Colonic mucosa (tissue), 4 donors: ENCODE measurements at regions not wholly inside any gene's neighbourhood (a gene's known extent, or its start where the extent isn't known, plus 50 kb on each side); places are given as distances from the start of the nearest gene placed in this dataset.
"Not testable (repeated sequence)": the region's sequence is repeated elsewhere in the genome, so short reads cannot be mapped to it uniquely, and the experiment has no call there.

Source experiments
- DNase-seq: peaks from one replicate; pipeline ENCODE4 v3.0.0-alpha.2; 2020
- H3K27ac ChIP-seq: fragments of 200-600 bp; one replicate; pipeline ENCODE4 v1.8.0; 2021
- H3K27me3 ChIP-seq: fragments of 200-600 bp; one replicate; pipeline ENCODE4 v1.8.0; 2021
- H3K36me3 ChIP-seq: fragments of 200-600 bp; one replicate; pipeline ENCODE4 v1.8.0; 2021
- H3K4me1 ChIP-seq: fragments of 200-600 bp; one replicate; pipeline ENCODE4 v1.8.0; 2021; ENCODE audit warnings: mild to moderate bottlenecking
- H3K4me3 ChIP-seq: fragments of 200-600 bp; one replicate; pipeline ENCODE4 v1.8.0; 2021
- H3K9ac ChIP-seq, 2 donors: one replicate each; pipeline ENCODE4 v1.7.0; 2013; ENCODE audit warnings: control low read depth in 2 of 2, low read depth in 2 of 2, low read length in 2 of 2
- H3K9me3 ChIP-seq: fragments of 200-600 bp; one replicate; pipeline ENCODE4 v1.8.0; 2021
- CTCF ChIP-seq: fragments of 200-600 bp; IDR thresholded peaks from one replicate; pipeline ENCODE4 v1.8.0; 2022; ENCODE audit warnings: antibody characterized with exemption, mild to moderate bottlenecking
- intact Hi-C: fragments of 100-400 bp; cut with DNase I; formaldehyde crosslinking; loops from one replicate; pipeline ENCODE4 v1.14.1; 2022
- donor health status: healthy.
- donor health status: DM: no; HTN: no; CAD: no.
- donor health status: DM: no; HTN: no; CAD: no.

- intact Hi-C loops = no loop called here
- no peak overlapping the region for H3K27ac ChIP-seq
- no peak for TF ChIP-seq CTCF
- H3K4me3 ChIP-seq = no peak overlapping the region
- H3K27me3 ChIP-seq = no peaks in the 10 kb centered on the region
- H3K9ac ChIP-seq = no peak overlapping the region
- H3K4me1 ChIP-seq = no peaks in the 10 kb centered on the region
- no peaks in the 10 kb centered on the region for H3K9me3 ChIP-seq
- no peaks in the 10 kb centered on the region for H3K36me3 ChIP-seq
- DNase-seq = no peak
These were observed 328.7 kb upstream of the ZFP42 start for GRCh38 chr4:187666697-187667494.

GRCh38 chr4:187668526-187669082, 327.0 kb upstream of the ZFP42 start:
- Histone ChIP-seq H3K4me3 (no peak overlapping the region), H3K36me3 (no peaks in the 10 kb centered on the region), H3K9ac (no peak overlapping the region), H3K9me3 (no peaks in the 10 kb centered on the region), H3K27me3 (no peaks in the 10 kb centered on the region), H3K4me1 (no peaks in the 10 kb centered on the region), H3K27ac (no peak overlapping the region)
- no peak for TF ChIP-seq CTCF
- intact Hi-C loops = no loop called here
- no peak for DNase-seq

GRCh38 chr4:187671521-187671920, 324.1 kb upstream of the ZFP42 start:
- H3K9ac ChIP-seq, H3K27ac ChIP-seq, H3K9me3 ChIP-seq, H3K36me3 ChIP-seq, DNase-seq, H3K27me3 ChIP-seq, H3K4me3 ChIP-seq, intact Hi-C loops, H3K4me1 ChIP-seq: not testable (repeated sequence)

GRCh38 chr4:187671958-187672357, 323.6 kb upstream of the ZFP42 start:
- H3K27ac ChIP-seq, H3K4me3 ChIP-seq, H3K27me3 ChIP-seq, H3K9ac ChIP-seq, intact Hi-C loops, H3K36me3 ChIP-seq, H3K9me3 ChIP-seq, H3K4me1 ChIP-seq, DNase-seq: not testable (repeated sequence)

- H3K27ac ChIP-seq, DNase-seq, intact Hi-C loops, H3K27me3 ChIP-seq, H3K4me1 ChIP-seq, H3K9me3 ChIP-seq, H3K9ac ChIP-seq, H3K36me3 ChIP-seq, H3K4me3 ChIP-seq: not testable (repeated sequence)
These were observed 323.0 kb upstream of the ZFP42 start for GRCh38 chr4:187672526-187672925.

- H3K9me3 ChIP-seq = no peaks in the 10 kb centered on the region
- H3K36me3 ChIP-seq = no peaks in the 10 kb centered on the region
- H3K4me3 ChIP-seq = no peak overlapping the region
- no peaks in the 10 kb centered on the region for H3K27me3 ChIP-seq
- TF ChIP-seq CTCF = no peak
- no peaks in the 10 kb centered on the region for H3K4me1 ChIP-seq
- no peak overlapping the region for H3K9ac ChIP-seq
- DNase-seq = no peak
- intact Hi-C loops = no loop called here
- H3K27ac ChIP-seq = no peak overlapping the region
These were observed 316.1 kb upstream of the ZFP42 start for GRCh38 chr4:187679450-187679849.

- H3K4me1 ChIP-seq = no peaks in the 10 kb centered on the region
- H3K36me3 ChIP-seq = no peaks in the 10 kb centered on the region
- DNase-seq = no peak
- intact Hi-C loops = no loop called here
- no peak overlapping the region for H3K4me3 ChIP-seq
- H3K27ac ChIP-seq = no peak overlapping the region
- no peaks in the 10 kb centered on the region for H3K27me3 ChIP-seq
- no peak overlapping the region for H3K9ac ChIP-seq
- no peak for TF ChIP-seq CTCF
- H3K9me3 ChIP-seq = no peaks in the 10 kb centered on the region
These were observed 310.3 kb upstream of the ZFP42 start for GRCh38 chr4:187685247-187685646.
